Trophoblast cell (in vitro differentiated cells and primary cell): ENCODE measurements at regions not wholly inside any gene's neighbourhood (a gene's known extent, or its start where the extent isn't known, plus 50 kb on each side); places are given as distances from the start of the nearest gene placed in this dataset.

Experiments
- DNase-seq, 2 donors: peaks; one replicate each; pipeline ENCODE4 v3.0.0-alpha.2; 2016
- H2AFZ ChIP-seq: 2 replicates; pipeline ENCODE4 v1.6.1; 2013; ENCODE audit warnings: low read length, moderate library complexity, mild to moderate bottlenecking; ENCODE audit not compliant: insufficient read depth, poor library complexity
- H2AK5ac ChIP-seq: 2 replicates; pipeline ENCODE4 v1.6.1; 2013; ENCODE audit warnings: mild to moderate bottlenecking, low read length
- H2BK120ac ChIP-seq: 2 replicates; pipeline ENCODE4 v1.6.1; 2013; ENCODE audit warnings: low read length, mild to moderate bottlenecking, moderate library complexity; ENCODE audit not compliant: insufficient read depth, poor library complexity
- H2BK12ac ChIP-seq: 2 replicates; pipeline ENCODE4 v1.6.1; 2013; ENCODE audit warnings: mild to moderate bottlenecking, low read length, moderate library complexity
- H2BK5ac ChIP-seq: 2 replicates; pipeline ENCODE4 v1.6.1; 2013; ENCODE audit warnings: low read length, low read depth, moderate library complexity, mild to moderate bottlenecking; ENCODE audit not compliant: poor library complexity
- H3K14ac ChIP-seq: 2 replicates; pipeline ENCODE4 v1.6.1; 2013; ENCODE audit warnings: mild to moderate bottlenecking, low read length
- H3K18ac ChIP-seq: 2 replicates; pipeline ENCODE4 v1.6.1; 2013; ENCODE audit warnings: mild to moderate bottlenecking, low read length
- H3K23ac ChIP-seq: 2 replicates; pipeline ENCODE4 v1.6.1; 2013; ENCODE audit warnings: low read length
- H3K27ac ChIP-seq: 2 replicates; pipeline ENCODE4 v1.5.1; 2013; ENCODE audit warnings: low read depth, mild to moderate bottlenecking, inconsistent platforms, low read length, moderate library complexity
- H3K27me3 ChIP-seq: 2 replicates; pipeline ENCODE4 v1.6.1; 2013; ENCODE audit warnings: inconsistent platforms, mild to moderate bottlenecking, low read length, moderate library complexity; ENCODE audit not compliant: insufficient read depth
- H3K36me3 ChIP-seq, 2 experiments: 1 replicate in 1 of 2; 2 replicates in 1 of 2; pipeline ENCODE4 v1.6.1; 2013; ENCODE audit warnings: low read length in 2 of 2, mild to moderate bottlenecking in 2 of 2, moderate library complexity in 1 of 2; ENCODE audit not compliant: insufficient read depth in 2 of 2, control insufficient read depth in 1 of 2
- H3K4ac ChIP-seq: 2 replicates; pipeline ENCODE4 v1.6.1; 2013; ENCODE audit warnings: low read depth, mild to moderate bottlenecking, low read length, moderate library complexity
- H3K4me1 ChIP-seq, 2 experiments: 1 replicate in 1 of 2; 2 replicates in 1 of 2; pipeline ENCODE4 v1.6.1; 2013; ENCODE audit warnings: low read length in 2 of 2, mild to moderate bottlenecking in 2 of 2, moderate library complexity in 1 of 2; ENCODE audit not compliant: insufficient read depth in 2 of 2, control insufficient read depth in 1 of 2
- H3K4me2 ChIP-seq: 2 replicates; pipeline ENCODE4 v1.6.1; 2013; ENCODE audit warnings: inconsistent platforms, mild to moderate bottlenecking, low read length, moderate library complexity
- H3K4me3 ChIP-seq: 2 replicates; pipeline ENCODE4 v1.5.1; 2013; ENCODE audit warnings: mild to moderate bottlenecking, low read depth, low read length, inconsistent platforms
- H3K79me1 ChIP-seq: one replicate; pipeline ENCODE4 v1.6.1; 2013; ENCODE audit warnings: low read length
- H3K79me2 ChIP-seq: 2 replicates; pipeline ENCODE4 v1.6.1; 2013; ENCODE audit warnings: low read length, mild to moderate bottlenecking; ENCODE audit not compliant: control insufficient read depth, insufficient read depth, poor library complexity
- H3K9ac ChIP-seq: 2 replicates; pipeline ENCODE4 v1.6.1; 2013; ENCODE audit warnings: mild to moderate bottlenecking, low read length
- H3K9me3 ChIP-seq: 2 replicates; pipeline ENCODE4 v1.6.1; 2013; ENCODE audit warnings: low read depth, mild to moderate bottlenecking, control low read depth, inconsistent platforms, low read length; ENCODE audit not compliant: insufficient read depth
- H4K12ac ChIP-seq: 2 replicates; pipeline ENCODE4 v1.6.1; 2013; ENCODE audit warnings: low read depth, mild to moderate bottlenecking, low read length, moderate library complexity
- H4K8ac ChIP-seq: 2 replicates; pipeline ENCODE4 v1.6.1; 2013; ENCODE audit warnings: low read depth, mild to moderate bottlenecking, low read length, moderate library complexity
- H4K91ac ChIP-seq: one replicate; pipeline ENCODE4 v1.6.1; 2013; ENCODE audit warnings: low read depth, mild to moderate bottlenecking, low read length, moderate library complexity
- WGBS: extraction: QIAGEN DNeasy Blood & Tissue Kit; methylation state at CpG from one replicate; pipeline ENCODE4 v1.1.7; 2013; ENCODE audit warnings: missing lambda C conversion rate; ENCODE audit not compliant: insufficient read length, insufficient coverage; ENCODE audit errors: extremely low coverage; 5-methylcytosine and 5-hydroxymethylcytosine counted together

GRCh38 chr9:24765025-24765756, 219.5 kb upstream of the IZUMO3 start:
- H3K23ac ChIP-seq = no peak overlapping the region
- no peaks in the 10 kb centered on the region for H3K9me3 ChIP-seq
- no peaks in the 10 kb centered on the region for H3K27me3 ChIP-seq
- no peak overlapping the region for H4K91ac ChIP-seq
- no peaks in the 10 kb centered on the region for H3K79me2 ChIP-seq
- no peak for DNase-seq
- no peak overlapping the region for H4K8ac ChIP-seq
- H3K4me1 ChIP-seq = no peaks in the 10 kb centered on the region
- no peaks in the 10 kb centered on the region for H3K79me1 ChIP-seq
- H3K9ac ChIP-seq = no peak overlapping the region
- WGBS = no CpG with 5 or more reads among the region's 7 CpGs
- H3K4me2 ChIP-seq = no peak overlapping the region
- no peak overlapping the region for H2BK12ac ChIP-seq
- no peak overlapping the region for H2AFZ ChIP-seq
- no peak overlapping the region for H3K4me3 ChIP-seq
- H3K18ac ChIP-seq = no peak overlapping the region
- H2BK120ac ChIP-seq = no peak overlapping the region
- H3K14ac ChIP-seq = no peak overlapping the region
- no peaks in the 10 kb centered on the region for H3K36me3 ChIP-seq
- H3K4ac ChIP-seq = no peak overlapping the region
- no peak overlapping the region for H2AK5ac ChIP-seq
- H3K27ac ChIP-seq = no peak overlapping the region
- no peak overlapping the region for H4K12ac ChIP-seq
- no peak overlapping the region for H2BK5ac ChIP-seq

- Histone ChIP-seq H3K4ac (no peak overlapping the region), H3K79me1 (no peaks in the 10 kb centered on the region)
Measured at GRCh38 chr9:24738421-24738961, 192.8 kb upstream of the IZUMO3 start.

GRCh38 chr9:24731754-24732153, 186.1 kb upstream of the IZUMO3 start:
- Histone ChIP-seq H3K79me1 (no peaks in the 10 kb centered on the region), H3K9me3 (no peaks in the 10 kb centered on the region)

More at GRCh38 chr9:24738421-24738961, 192.8 kb upstream of the IZUMO3 start:
- no peak overlapping the region for H4K12ac ChIP-seq
- no peaks in the 10 kb centered on the region for H3K36me3 ChIP-seq
- H4K8ac ChIP-seq = no peak overlapping the region
- no peak overlapping the region for H2BK5ac ChIP-seq
- H4K91ac ChIP-seq = no peak overlapping the region
- no peak overlapping the region for H3K4me2 ChIP-seq
- H3K9ac ChIP-seq = no peak overlapping the region
- H3K14ac ChIP-seq = no peak overlapping the region
- H3K79me2 ChIP-seq = no peaks in the 10 kb centered on the region
- no peak overlapping the region for H3K23ac ChIP-seq
- H3K18ac ChIP-seq = no peak overlapping the region
- no peak overlapping the region for H3K27ac ChIP-seq
- H2AK5ac ChIP-seq = no peak overlapping the region
- H2AFZ ChIP-seq = no peak overlapping the region
- H3K4me1 ChIP-seq = no peaks in the 10 kb centered on the region
- no CpG with 5 or more reads among the region's 29 CpGs for WGBS
- H3K4me3 ChIP-seq = no peak overlapping the region
- H3K27me3 ChIP-seq = no peaks in the 10 kb centered on the region
- H3K9me3 ChIP-seq = peaks cover 9% of the 10 kb centered on the region
- H2BK12ac ChIP-seq = no peak overlapping the region
- DNase-seq = no peak
- H2BK120ac ChIP-seq = no peak overlapping the region

GRCh38 chr9:24721621-24722020, 175.9 kb upstream of the IZUMO3 start:
- WGBS = no CpG with 5 or more reads among the region's 1 CpG
- no peak overlapping the region for H3K9ac ChIP-seq
- no peaks in the 10 kb centered on the region for H3K4me1 ChIP-seq
- no peak overlapping the region for H4K8ac ChIP-seq
- no peaks in the 10 kb centered on the region for H3K27me3 ChIP-seq
- H3K9me3 ChIP-seq = no peaks in the 10 kb centered on the region
- H4K91ac ChIP-seq = no peak overlapping the region
- H3K23ac ChIP-seq = no peak overlapping the region
- no peak overlapping the region for H2AFZ ChIP-seq
- no peaks in the 10 kb centered on the region for H3K79me1 ChIP-seq
- no peak overlapping the region for H3K4ac ChIP-seq
- DNase-seq = no peak
- no peaks in the 10 kb centered on the region for H3K79me2 ChIP-seq
- no peak overlapping the region for H2BK120ac ChIP-seq
- H3K18ac ChIP-seq = no peak overlapping the region
- H4K12ac ChIP-seq = no peak overlapping the region
- no peak overlapping the region for H2BK5ac ChIP-seq
- no peak overlapping the region for H3K4me3 ChIP-seq
- no peak overlapping the region for H3K27ac ChIP-seq
- H3K14ac ChIP-seq = no peak overlapping the region
- no peak overlapping the region for H2BK12ac ChIP-seq
- no peak overlapping the region for H2AK5ac ChIP-seq
- no peaks in the 10 kb centered on the region for H3K36me3 ChIP-seq
- no peak overlapping the region for H3K4me2 ChIP-seq

More at GRCh38 chr9:24731754-24732153, 186.1 kb upstream of the IZUMO3 start:
- H2AFZ ChIP-seq = no peak overlapping the region
- no peak overlapping the region for H3K4me3 ChIP-seq
- H3K14ac ChIP-seq = no peak overlapping the region
- no peaks in the 10 kb centered on the region for H3K4me1 ChIP-seq
- H2BK12ac ChIP-seq = no peak overlapping the region
- no CpG with 5 or more reads among the region's 1 CpG for WGBS
- H3K36me3 ChIP-seq = no peaks in the 10 kb centered on the region
- no peak overlapping the region for H3K18ac ChIP-seq
- H2BK5ac ChIP-seq = no peak overlapping the region
- DNase-seq = no peak
- H2BK120ac ChIP-seq = no peak overlapping the region
- no peak overlapping the region for H2AK5ac ChIP-seq
- H3K23ac ChIP-seq = no peak overlapping the region
- no peak overlapping the region for H3K9ac ChIP-seq
- H3K4ac ChIP-seq = no peak overlapping the region
- H4K8ac ChIP-seq = no peak overlapping the region
- H3K79me2 ChIP-seq = no peaks in the 10 kb centered on the region
- H4K91ac ChIP-seq = no peak overlapping the region
- no peak overlapping the region for H4K12ac ChIP-seq
- no peaks in the 10 kb centered on the region for H3K27me3 ChIP-seq
- no peak overlapping the region for H3K4me2 ChIP-seq
- H3K27ac ChIP-seq = no peak overlapping the region
